ENCODE measurements at regions not wholly inside any gene's neighbourhood (a gene's known extent, or its start where the extent isn't known, plus 50 kb on each side); places are given as distances from the start of the nearest gene placed in this dataset.

GRCh38 chr3:171956181-171956683, 83.1 kb upstream of the FNDC3B start:
- DNase-seq (ENCODE audit: low read depth): no peak

- DNase-seq (ENCODE audit: low read depth): no peak
Observed at GRCh38 chr3:171956705-171957104, 82.7 kb upstream of the FNDC3B start.

- no peak for DNase-seq (ENCODE audit: low read depth)
Observed at GRCh38 chr3:171959532-171960089, 79.8 kb upstream of the FNDC3B start.

GRCh38 chr3:171960159-171960558, 79.2 kb upstream of the FNDC3B start:
- no peak for DNase-seq (ENCODE audit: low read depth)

- DNase-seq (ENCODE audit: low read depth): no peak
Observed at GRCh38 chr3:171962137-171962720, 77.1 kb upstream of the FNDC3B start.

GRCh38 chr3:171963546-171963945, 75.8 kb upstream of the FNDC3B start:
- no peak for DNase-seq (ENCODE audit: low read depth)

- DNase-seq (ENCODE audit: low read depth): no peak
Observed at GRCh38 chr3:171965067-171965712, 74.2 kb upstream of the FNDC3B start.

- no peak for DNase-seq (ENCODE audit: low read depth)
Observed at GRCh38 chr3:171966533-171967136, 72.7 kb upstream of the FNDC3B start.

GRCh38 chr3:171967137-171967783, 72.1 kb upstream of the FNDC3B start:
- peak; percentile 86 for DNase-seq (ENCODE audit: low read depth)

- no peak for DNase-seq (ENCODE audit: low read depth)
Observed at GRCh38 chr3:171967932-171968678, 71.3 kb upstream of the FNDC3B start.

GRCh38 chr3:171970301-171970788, 69.0 kb upstream of the FNDC3B start:
- no peak for DNase-seq (ENCODE audit: low read depth)

- no peak for DNase-seq (ENCODE audit: low read depth)
Observed at GRCh38 chr3:171971919-171972514, 67.4 kb upstream of the FNDC3B start.

GRCh38 chr3:171972871-171973348, 66.5 kb upstream of the FNDC3B start:
- DNase-seq (ENCODE audit: low read depth): no peak

- DNase-seq (ENCODE audit: low read depth): no peak
Observed at GRCh38 chr3:171974986-171975837, 64.2 kb upstream of the FNDC3B start.

GRCh38 chr3:171976526-171976925, 62.9 kb upstream of the FNDC3B start:
- DNase-seq (ENCODE audit: low read depth): peak; percentile 35

- DNase-seq (ENCODE audit: low read depth): no peak
Observed at GRCh38 chr3:171977441-171977840, 61.9 kb upstream of the FNDC3B start.

GRCh38 chr3:171977860-171978259, 61.5 kb upstream of the FNDC3B start:
- no peak for DNase-seq (ENCODE audit: low read depth)

GRCh38 chr3:171978390-171978789, 61.0 kb upstream of the FNDC3B start:
- no peak for DNase-seq (ENCODE audit: low read depth)

GRCh38 chr3:171979081-171979480, 60.3 kb upstream of the FNDC3B start:
- no peak for DNase-seq (ENCODE audit: low read depth)

- DNase-seq (ENCODE audit: low read depth): no peak
Observed at GRCh38 chr3:171980578-171981270, 58.7 kb upstream of the FNDC3B start.
